ENCODE measurements at regions not wholly inside any gene's neighbourhood (a gene's known extent, or its start where the extent isn't known, plus 50 kb on each side); places are given as distances from the start of the nearest gene placed in this dataset.

GRCh38 chr4:95957759-95958158 lies 117.9 kb downstream of the PDHA2 start (continued):
- TF ChIP-seq ZNF114 (CRISPR knock-in tag; IDR thresholded peaks at IDR 0.05): no peak
- no peak for TF ChIP-seq ETS1 (IDR thresholded peaks at IDR 0.05)
- TF ChIP-seq ZNF462 (CRISPR knock-in tag; IDR thresholded peaks at IDR 0.05): no peak
- TF ChIP-seq NANOG (IDR thresholded peaks at IDR 0.05; ENCODE audit: borderline replicate concordance): no peak

- no peak for DNase-seq (ENCODE audit: low spot score)
- Histone ChIP-seq H2AFZ (no peak overlapping the region), H4K20me1 (replicated peaks; ENCODE audit: insufficient read depth) (no peaks in the 10 kb centered on the region), H3F3A (replicated peaks; ENCODE audit: low read depth) (no peaks in the 10 kb centered on the region), H3K9me2 (ENCODE audit: insufficient read depth) (0 out of 2 replicates have a peak, but pooled peaks cover 12% of the 10 kb centered on the region), H3K27me3 (ENCODE audit: insufficient read depth) (no peaks in the 10 kb centered on the region), H3K4me3 (no peak overlapping the region), H3K79me2 (replicated peaks; ENCODE audit: insufficient read depth) (no peaks in the 10 kb centered on the region), H3K36me3 (ENCODE audit: insufficient read depth) (no peaks in the 10 kb centered on the region), H3K4me1 (ENCODE audit: insufficient read depth) (no peaks in the 10 kb centered on the region), H3K27ac (ENCODE audit: low read depth) (no peak overlapping the region), H3K4me2 (no peak overlapping the region)
- Mint-ChIP-seq H3K27ac (no peak overlapping the region), H3K4me3 (no peak overlapping the region), H3K4me1 (no peaks in the 10 kb centered on the region), H3K36me3 (ENCODE audit: low read depth) (no peaks in the 10 kb centered on the region), H3K27me3 (ENCODE audit: insufficient read depth, low read depth, poor library complexity) (no peaks in the 10 kb centered on the region), H3K9me3 (no peaks in the 10 kb centered on the region)
- ATAC-seq: no peak
- TF ChIP-seq NANOG (IDR thresholded peaks at IDR 0.05; ENCODE audit: borderline replicate concordance) (no peak), ZNF114 (CRISPR knock-in tag; IDR thresholded peaks at IDR 0.05) (no peak), ETS1 (IDR thresholded peaks at IDR 0.05) (no peak), ZNF331 (CRISPR knock-in tag; IDR thresholded peaks at IDR 0.05; ENCODE audit: low read depth) (no peak), REST (IDR thresholded peaks at IDR 0.05; ENCODE audit: unreplicated experiment) (no peak), POLR2AphosphoS5 (IDR thresholded peaks at IDR 0.05; ENCODE audit: low read depth) (no peak), EZH2phosphoT487 (IDR thresholded peaks at IDR 0.05; ENCODE audit: unreplicated experiment) (no peak), EZH2 (IDR thresholded peaks at IDR 0.05; ENCODE audit: low read depth, unreplicated experiment) (no peak), CTCF (conservative IDR thresholded peaks at IDR 0.05; ENCODE audit: low read depth in 2 of 2) (no peak), CREB1 (CRISPR knock-in tag; IDR thresholded peaks at IDR 0.05; ENCODE audit: low read depth) (no peak), JUNB (IDR thresholded peaks at IDR 0.05; ENCODE audit: unreplicated experiment) (no peak)
Observed at GRCh38 chr4:95959182-95959581, 119.3 kb downstream of the PDHA2 start.

All from GM23338 (cell line).